HEK293 (cell line): ENCODE measurements at regions not wholly inside any gene's neighbourhood (a gene's known extent, or its start where the extent isn't known, plus 50 kb on each side); places are given as distances from the start of the nearest gene placed in this dataset.

Source experiments
- OSR2 ChIP-seq: fragments of 450-650 bp; formaldehyde crosslinking; IDR thresholded peaks from 2 replicates; pipeline ENCODE4 v1.5.1; 2016; ENCODE audit warnings: missing biosample characterization, missing genetic modification characterization
- ZBTB20 ChIP-seq: fragments of 450-650 bp; formaldehyde crosslinking; IDR thresholded peaks from 2 replicates; pipeline ENCODE4 v1.5.1; 2016; ENCODE audit warnings: missing biosample characterization, missing genetic modification characterization
- ZNF529 ChIP-seq: fragments of 450-650 bp; formaldehyde crosslinking; IDR thresholded peaks from 2 replicates; pipeline ENCODE4 v1.5.1; 2017; ENCODE audit warnings: missing genetic modification characterization, missing biosample characterization; ENCODE audit not compliant: insufficient replicate concordance
- TF ChIP-seq, protein P1 (sequence below): fragments of 450-650 bp; formaldehyde crosslinking; IDR thresholded peaks from 2 replicates; pipeline ENCODE4 v1.5.1; 2016; ENCODE audit warnings: missing biosample characterization, missing genetic modification characterization
- TF ChIP-seq, protein P2 (sequence below): fragments of 450-650 bp; formaldehyde crosslinking; IDR thresholded peaks from 2 replicates; pipeline ENCODE4 v1.5.1; 2016; ENCODE audit warnings: missing biosample characterization, missing genetic modification characterization

DNA sequence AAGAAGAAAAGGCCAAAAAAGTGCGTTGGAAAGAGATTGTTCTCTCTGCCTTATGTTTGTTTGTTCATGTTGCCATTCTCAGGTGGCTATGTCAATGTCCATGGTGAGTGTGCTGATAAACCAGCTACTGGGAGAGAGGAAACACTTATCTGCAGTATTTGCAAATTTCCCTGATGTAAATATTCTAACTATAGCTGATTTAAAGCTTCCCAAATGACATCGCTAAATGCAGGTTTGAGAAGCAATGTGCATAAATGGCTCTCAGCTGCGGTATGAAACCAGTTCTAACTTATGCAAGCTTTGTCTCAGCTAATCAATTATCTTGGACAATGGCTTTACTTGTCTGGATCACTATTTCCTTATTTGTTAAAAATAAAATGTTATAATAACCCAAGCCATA is 312.5 kb upstream of the ANO3 start:
- TF ChIP-seq, protein P1, sequence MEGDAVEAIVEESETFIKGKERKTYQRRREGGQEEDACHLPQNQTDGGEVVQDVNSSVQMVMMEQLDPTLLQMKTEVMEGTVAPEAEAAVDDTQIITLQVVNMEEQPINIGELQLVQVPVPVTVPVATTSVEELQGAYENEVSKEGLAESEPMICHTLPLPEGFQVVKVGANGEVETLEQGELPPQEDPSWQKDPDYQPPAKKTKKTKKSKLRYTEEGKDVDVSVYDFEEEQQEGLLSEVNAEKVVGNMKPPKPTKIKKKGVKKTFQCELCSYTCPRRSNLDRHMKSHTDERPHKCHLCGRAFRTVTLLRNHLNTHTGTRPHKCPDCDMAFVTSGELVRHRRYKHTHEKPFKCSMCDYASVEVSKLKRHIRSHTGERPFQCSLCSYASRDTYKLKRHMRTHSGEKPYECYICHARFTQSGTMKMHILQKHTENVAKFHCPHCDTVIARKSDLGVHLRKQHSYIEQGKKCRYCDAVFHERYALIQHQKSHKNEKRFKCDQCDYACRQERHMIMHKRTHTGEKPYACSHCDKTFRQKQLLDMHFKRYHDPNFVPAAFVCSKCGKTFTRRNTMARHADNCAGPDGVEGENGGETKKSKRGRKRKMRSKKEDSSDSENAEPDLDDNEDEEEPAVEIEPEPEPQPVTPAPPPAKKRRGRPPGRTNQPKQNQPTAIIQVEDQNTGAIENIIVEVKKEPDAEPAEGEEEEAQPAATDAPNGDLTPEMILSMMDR (tag by site-specific recombination) = no peak
- TF ChIP-seq ZBTB20 (tag by site-specific recombination) (no peak), ZNF529 (tag by site-specific recombination) (no peak), OSR2 (tag by site-specific recombination) (no peak)
- TF ChIP-seq, protein P2, sequence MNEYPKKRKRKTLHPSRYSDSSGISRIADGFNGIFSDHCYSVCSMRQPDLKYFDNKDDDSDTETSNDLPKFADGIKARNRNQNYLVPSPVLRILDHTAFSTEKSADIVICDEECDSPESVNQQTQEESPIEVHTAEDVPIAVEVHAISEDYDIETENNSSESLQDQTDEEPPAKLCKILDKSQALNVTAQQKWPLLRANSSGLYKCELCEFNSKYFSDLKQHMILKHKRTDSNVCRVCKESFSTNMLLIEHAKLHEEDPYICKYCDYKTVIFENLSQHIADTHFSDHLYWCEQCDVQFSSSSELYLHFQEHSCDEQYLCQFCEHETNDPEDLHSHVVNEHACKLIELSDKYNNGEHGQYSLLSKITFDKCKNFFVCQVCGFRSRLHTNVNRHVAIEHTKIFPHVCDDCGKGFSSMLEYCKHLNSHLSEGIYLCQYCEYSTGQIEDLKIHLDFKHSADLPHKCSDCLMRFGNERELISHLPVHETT (tag by site-specific recombination) = no peak
